Heart right ventricle (tissue), 16 donors: ENCODE measurements at regions not wholly inside any gene's neighbourhood (a gene's known extent, or its start where the extent isn't known, plus 50 kb on each side); places are given as distances from the start of the nearest gene placed in this dataset.

Experiments
- ATAC-seq, 8 donors: fragments of 200-7000 bp; cut with Tn5 transposase; one replicate each; pipeline ENCODE4 v1.9.1; 2020; ENCODE audit warnings: mild to moderate bottlenecking in 8 of 8, moderate library complexity in 8 of 8, moderate number of reproducible peaks in 1 of 8
- DNase-seq, 2 donors: peaks; one replicate each; pipeline ENCODE4 v3.0.0-alpha.2; 2020
- H3K27ac ChIP-seq, 10 donors: fragments of 200-600 bp; sonication (generic) in 2 of 10; one replicate each; pipeline versions ENCODE4 v1.5.0 to v1.8.0; 2020 to 2022; ENCODE audit warnings: mild to moderate bottlenecking in 3 of 10
- H3K27me3 ChIP-seq, 7 donors: fragments of 200-600 bp; one replicate each; pipeline ENCODE4 v1.8.0; 2021 to 2022; ENCODE audit warnings: mild to moderate bottlenecking in 2 of 7
- H3K36me3 ChIP-seq, 9 donors: fragments of 200-600 bp; sonication (generic) in 1 of 9; one replicate each; pipeline versions ENCODE4 v1.5.0 to v1.8.0; 2020 to 2022; ENCODE audit warnings: mild to moderate bottlenecking in 2 of 9
- H3K4me1 ChIP-seq, 9 donors: fragments of 200-600 bp; sonication (generic) in 1 of 9; one replicate each; pipeline versions ENCODE4 v1.5.0 to v1.8.0; 2020 to 2022; ENCODE audit warnings: mild to moderate bottlenecking in 4 of 9
- H3K4me3 ChIP-seq, 10 donors: fragments of 200-600 bp; sonication (generic) in 2 of 10; one replicate each; pipeline versions ENCODE4 v1.5.0 to v1.8.0; 2020 to 2022; ENCODE audit warnings: mild to moderate bottlenecking in 7 of 10, moderate library complexity in 2 of 10
- H3K9me3 ChIP-seq, 11 donors: fragments of 200-600 bp in 10 of 11; sonication (generic) in 2 of 11; one replicate each; pipeline versions ENCODE4 v1.5.0 to v1.8.0; 2013 to 2022; ENCODE audit warnings: mild to moderate bottlenecking in 2 of 11, control low read depth in 1 of 11, moderate library complexity in 1 of 11
- CTCF ChIP-seq, 9 donors: fragments of 200-600 bp; sonication (generic) in 2 of 9; IDR thresholded peaks; one replicate each; pipeline versions ENCODE4 v1.5.0 to v1.8.0; 2021 to 2022; ENCODE audit warnings: antibody characterized with exemption in 9 of 9, mild to moderate bottlenecking in 5 of 9, moderate library complexity in 1 of 9
- WGBS, 2 donors: extraction: QIAGEN DNeasy Blood & Tissue Kit; methylation state at CpG; one replicate each; pipeline ENCODE4 v1.1.7; 2013; ENCODE audit warnings: inconsistent platforms in 1 of 2; 5-methylcytosine and 5-hydroxymethylcytosine counted together
- intact Hi-C, 10 donors: fragments of 100-400 bp; cut with DNase I; formaldehyde crosslinking; loops; one replicate each; pipeline versions ENCODE4 v1.11.1 to v1.14.2; 2022
- donor health status: Arrhythmogenic right ventricular cardiomyopathy.
- donor health status: ischemic (EF 13 %, LVEDD 7.1; RV severe dilation, severe dysfunction).
- donor health status: healthy with polysubstance abuse.
- donor health status: DM: no; HTN: yes; CAD: no.
- donor health status: DM: no; HTN: no; CAD: no.
- donor health status: ischemic (EF 25% LVEDD 6.9; RV normal size, moderate dysfunction).
- donor health status: ischemic (EF 25% LVEDD 5.7; RV mildly dilated, moderate dysfunction).
- donor health status: healthy.
- donor health status: DM: yes; HTN: yes; CAD: no.
- donor health status: Ischemic cardiomyopathy.
- donor health status: ischemic (EF 35%, LVEDD 5.7; RV mildly dilated, moderate dysfunction).
- donor health status: nonischemic (EF 11% LVEDD 7.7; RV severe dilation, severe dysfunction).
- donor health status: DM: yes; HTN: yes; CAD: no.
- donor health status: PGD.
- donor health status: ischemic (EF 29% LVEDD 5.4; RV normal size, mild dysfunction).
- donor health status: nonischemic (EF 23%, LVEDD 6.1; RV moderate dilation, normal function).

- no peak for DNase-seq
- Histone ChIP-seq H3K36me3 (no peaks in the 10 kb centered on the region), H3K4me3 (no peak overlapping the region), H3K27ac (no peak overlapping the region), H3K27me3 (no peaks in the 10 kb centered on the region), H3K9me3 (no peaks in the 10 kb centered on the region), H3K4me1 (no peaks in the 10 kb centered on the region)
- no peak for ATAC-seq
- intact Hi-C loops = loop anchor here in 1 of 10 donors (10.0 kb wide), 1 partner anchor 299 kb away; no protein-coding TSS in a partner anchor
- no peak for TF ChIP-seq CTCF (IDR thresholded peaks at IDR 0.05)
- 56 to 74% methylated on average over 3 of the region's 3 CpGs for WGBS, 2 donors
Observed at GRCh38 chr3:8103954-8104353, 397.7 kb upstream of the LMCD1 start.

- no peaks in the 10 kb centered on the region for H3K36me3 ChIP-seq
- no peak overlapping the region for H3K4me3 ChIP-seq
- TF ChIP-seq CTCF (IDR thresholded peaks at IDR 0.05) = no peak
- DNase-seq (no peak), ATAC-seq (no peak)
- H3K4me1 ChIP-seq = peaks cover 0 to 11% (median 4%) of the 10 kb centered on the region in 9 donors
- H3K27me3 ChIP-seq = no peaks in the 10 kb centered on the region
- H3K27ac ChIP-seq = no peak overlapping the region
- no peaks in the 10 kb centered on the region for H3K9me3 ChIP-seq
- 91 to 94% methylated on average over 2 of the region's 2 CpGs for WGBS, 2 donors
- intact Hi-C loops = loop anchor here in 1 of 10 donors (10.0 kb wide), 1 partner anchor 302 kb away; no protein-coding TSS in a partner anchor
Observed at GRCh38 chr3:8106921-8107320, 394.7 kb upstream of the LMCD1 start.

GRCh38 chr3:8110966-8111798 is 390.4 kb upstream of the LMCD1 start:
- peak; percentile 49 to 85 (median 75) for TF ChIP-seq CTCF (IDR thresholded peaks at IDR 0.05)
- no peaks in the 10 kb centered on the region for H3K9me3 ChIP-seq
- no peaks in the 10 kb centered on the region for H3K36me3 ChIP-seq
- peak overlapping the region in 7 of 10 donors; percentile 8 to 40 (median 23) for H3K4me3 ChIP-seq
- H3K27me3 ChIP-seq = no peaks in the 10 kb centered on the region
- peak in 1 of 2 donors; percentile 61 for DNase-seq
- intact Hi-C loops = loop anchor here in 5 of 10 donors (5.0 to 10.0 kb wide), 4 partner anchors 306 to 316 kb away; no protein-coding TSS in a partner anchor
- H3K4me1 ChIP-seq = peaks cover 0 to 11% (median 4%) of the 10 kb centered on the region in 9 donors
- no peak overlapping the region for H3K27ac ChIP-seq
- peak; percentile 69 to 97 (median 94) for ATAC-seq
- 18 to 26% methylated on average over 14 of the region's 14 CpGs for WGBS, 2 donors

GRCh38 chr3:8112587-8112986 is 389.0 kb upstream of the LMCD1 start:
- H3K4me1 ChIP-seq = peaks cover 0 to 11% (median 4%) of the 10 kb centered on the region in 9 donors
- no peak overlapping the region for H3K4me3 ChIP-seq
- no peaks in the 10 kb centered on the region for H3K36me3 ChIP-seq
- intact Hi-C loops = loop anchor here in 5 of 10 donors (5.0 to 10.0 kb wide), 4 partner anchors 308 to 318 kb away; no protein-coding TSS in a partner anchor
- ATAC-seq (no peak), DNase-seq (no peak)
- TF ChIP-seq CTCF (IDR thresholded peaks at IDR 0.05) = no peak
- 59 to 61% methylated on average over 7 of the region's 7 CpGs for WGBS, 2 donors
- H3K27me3 ChIP-seq = no peaks in the 10 kb centered on the region
- H3K27ac ChIP-seq = no peak overlapping the region
- no peaks in the 10 kb centered on the region for H3K9me3 ChIP-seq
